ENCODE measurements at regions not wholly inside any gene's neighbourhood (a gene's known extent, or its start where the extent isn't known, plus 50 kb on each side); places are given as distances from the start of the nearest gene placed in this dataset.

DNA sequence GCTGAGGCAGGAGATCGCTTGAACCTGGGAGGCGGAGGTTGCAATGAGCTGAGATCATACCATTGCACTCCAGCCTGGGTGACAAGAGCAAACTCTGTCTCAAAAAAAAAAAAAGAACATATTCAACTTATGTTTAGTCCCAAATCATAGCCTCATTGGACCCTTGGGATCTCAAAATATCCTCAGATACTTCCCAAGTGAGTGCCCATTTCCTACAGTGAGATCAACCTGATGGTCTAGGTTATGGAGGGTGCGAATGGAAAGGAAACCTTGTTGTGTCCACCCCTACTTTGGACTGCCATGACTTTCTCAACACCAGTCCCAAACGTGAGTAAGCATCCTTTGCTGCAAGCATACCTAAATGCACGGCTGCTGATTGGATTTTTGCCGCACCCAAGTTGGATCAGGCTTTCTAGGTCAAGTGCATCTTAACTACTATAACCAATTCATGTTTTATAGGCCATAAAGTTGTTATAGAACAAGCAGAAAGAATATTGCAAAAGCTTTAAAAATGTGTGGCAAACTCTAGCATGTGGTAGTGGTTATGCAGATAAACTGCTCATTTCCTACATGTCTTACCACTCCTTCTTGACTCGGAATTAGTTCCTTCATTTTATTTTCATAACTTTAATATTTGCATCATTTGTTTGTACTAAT lies 131.2 kb downstream of the PLEKHG1 start:
- peaks cover 70% of the 10 kb centered on the region; the same call in 1 of the 2 replicates for H3K79me2 ChIP-seq (ENCODE audit: insufficient read depth, low read length)
- H3K9me3 ChIP-seq (ENCODE audit: insufficient read depth, low read depth, low read length): no peaks in the 10 kb centered on the region
- H3K9ac ChIP-seq (ENCODE audit: low read depth, low read length, poor library complexity, severe bottlenecking): no peak overlapping the region
- H3F3A ChIP-seq (ENCODE audit: low read depth): no peaks in the 10 kb centered on the region; the same call in 1 of the 2 replicates
- no peaks in the 10 kb centered on the region for H3K9me2 ChIP-seq (replicated peaks; ENCODE audit: low read depth, low read length)
- peaks cover 20% of the 10 kb centered on the region for H4K20me1 ChIP-seq (ENCODE audit: insufficient read depth, low read length, poor library complexity, severe bottlenecking)
- no peaks in the 10 kb centered on the region for H3K27me3 ChIP-seq (ENCODE audit: insufficient read depth, low read length, poor library complexity, severe bottlenecking)
- peaks cover 32% of the 10 kb centered on the region; the same call in 1 of the 2 replicates for H3K36me3 ChIP-seq (ENCODE audit: insufficient read depth, low read length)
- H3K4me3 ChIP-seq (ENCODE audit: low read length, poor library complexity, severe bottlenecking): no peak overlapping the region
- H2AFZ ChIP-seq (ENCODE audit: low read length): no peak overlapping the region
- peaks cover 23% of the 10 kb centered on the region for H3K4me1 ChIP-seq (ENCODE audit: insufficient read depth, low read length, poor library complexity, severe bottlenecking)
- TF ChIP-seq EZH2phosphoT487 (IDR thresholded peaks at IDR 0.05; ENCODE audit: borderline replicate concordance): no peak
- TF ChIP-seq, protein P1, sequence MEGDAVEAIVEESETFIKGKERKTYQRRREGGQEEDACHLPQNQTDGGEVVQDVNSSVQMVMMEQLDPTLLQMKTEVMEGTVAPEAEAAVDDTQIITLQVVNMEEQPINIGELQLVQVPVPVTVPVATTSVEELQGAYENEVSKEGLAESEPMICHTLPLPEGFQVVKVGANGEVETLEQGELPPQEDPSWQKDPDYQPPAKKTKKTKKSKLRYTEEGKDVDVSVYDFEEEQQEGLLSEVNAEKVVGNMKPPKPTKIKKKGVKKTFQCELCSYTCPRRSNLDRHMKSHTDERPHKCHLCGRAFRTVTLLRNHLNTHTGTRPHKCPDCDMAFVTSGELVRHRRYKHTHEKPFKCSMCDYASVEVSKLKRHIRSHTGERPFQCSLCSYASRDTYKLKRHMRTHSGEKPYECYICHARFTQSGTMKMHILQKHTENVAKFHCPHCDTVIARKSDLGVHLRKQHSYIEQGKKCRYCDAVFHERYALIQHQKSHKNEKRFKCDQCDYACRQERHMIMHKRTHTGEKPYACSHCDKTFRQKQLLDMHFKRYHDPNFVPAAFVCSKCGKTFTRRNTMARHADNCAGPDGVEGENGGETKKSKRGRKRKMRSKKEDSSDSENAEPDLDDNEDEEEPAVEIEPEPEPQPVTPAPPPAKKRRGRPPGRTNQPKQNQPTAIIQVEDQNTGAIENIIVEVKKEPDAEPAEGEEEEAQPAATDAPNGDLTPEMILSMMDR (conservative IDR thresholded peaks at IDR 0.05; ENCODE audit: low read length): no peak
- no peak overlapping the region for H3K4me2 ChIP-seq (ENCODE audit: low read depth, low read length, poor library complexity, severe bottlenecking)

DNA sequence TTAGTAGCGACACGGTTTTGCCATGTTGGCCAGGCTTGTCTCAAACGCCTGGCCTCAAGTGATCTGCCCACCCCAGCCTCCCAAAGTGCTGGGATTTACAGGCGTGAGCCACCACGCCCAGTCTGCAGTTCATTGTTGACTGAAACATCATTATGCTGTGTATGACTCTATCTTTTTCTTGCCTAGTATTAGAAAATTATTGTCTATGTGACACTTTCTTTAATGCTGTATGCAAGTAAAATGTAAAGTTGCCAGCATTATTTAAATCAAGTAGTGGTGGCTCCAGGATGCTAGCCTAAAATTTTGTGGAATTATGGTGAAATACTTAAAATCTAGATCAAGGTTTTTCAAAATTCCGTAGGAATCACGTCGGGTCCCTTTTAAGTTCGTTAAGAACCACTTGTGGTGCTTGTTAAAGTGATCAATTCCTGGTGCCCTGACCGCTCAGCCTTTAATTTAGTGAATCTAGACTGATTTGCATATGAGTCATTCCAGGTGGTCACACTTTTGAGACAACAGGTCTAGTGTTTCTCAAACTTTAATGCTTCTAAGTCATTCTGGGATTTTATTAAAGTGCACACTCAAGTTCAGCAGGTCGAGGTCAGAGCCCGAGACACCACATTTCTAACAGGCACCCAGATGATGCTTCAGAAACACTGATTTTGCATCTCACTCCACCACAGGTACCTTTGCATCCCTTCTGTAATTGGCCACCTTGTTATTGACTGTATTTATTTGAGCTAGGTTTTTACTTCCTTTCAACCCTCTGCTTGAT lies 132.6 kb upstream of the MTHFD1L start:
- H3K4me3 ChIP-seq (ENCODE audit: low read length, poor library complexity, severe bottlenecking): no peak overlapping the region
- H3K36me3 ChIP-seq (ENCODE audit: insufficient read depth, low read length): peaks cover 40% of the 10 kb centered on the region; the same call in 1 of the 2 replicates
- peaks cover 72% of the 10 kb centered on the region for H3K79me2 ChIP-seq (ENCODE audit: insufficient read depth, low read length)
- peaks cover 23% of the 10 kb centered on the region for H3K4me1 ChIP-seq (ENCODE audit: insufficient read depth, low read length, poor library complexity, severe bottlenecking)
- no peak overlapping the region for H2AFZ ChIP-seq (ENCODE audit: low read length)
- no peaks in the 10 kb centered on the region for H3K27me3 ChIP-seq (ENCODE audit: insufficient read depth, low read length, poor library complexity, severe bottlenecking)
- TF ChIP-seq, protein P1 (conservative IDR thresholded peaks at IDR 0.05; ENCODE audit: low read length): no peak
- no peak for TF ChIP-seq EZH2phosphoT487 (IDR thresholded peaks at IDR 0.05; ENCODE audit: borderline replicate concordance)
- H4K20me1 ChIP-seq (ENCODE audit: insufficient read depth, low read length, poor library complexity, severe bottlenecking): peaks cover 15% of the 10 kb centered on the region
- no peak overlapping the region for H3K9ac ChIP-seq (ENCODE audit: low read depth, low read length, poor library complexity, severe bottlenecking)
- no peak overlapping the region for H3K4me2 ChIP-seq (ENCODE audit: low read depth, low read length, poor library complexity, severe bottlenecking)
- H3K9me2 ChIP-seq (replicated peaks; ENCODE audit: low read depth, low read length): no peaks in the 10 kb centered on the region
- H3K9me3 ChIP-seq (ENCODE audit: insufficient read depth, low read depth, low read length): no peaks in the 10 kb centered on the region
- H3F3A ChIP-seq (ENCODE audit: low read depth): no peaks in the 10 kb centered on the region; the same call in 1 of the 2 replicates

- no peaks in the 10 kb centered on the region; the same call in 1 of the 2 replicates for H3F3A ChIP-seq (ENCODE audit: low read depth)
- no peak overlapping the region for H2AFZ ChIP-seq (ENCODE audit: low read length)
- peaks cover 80% of the 10 kb centered on the region for H3K79me2 ChIP-seq (ENCODE audit: insufficient read depth, low read length)
- no peak overlapping the region for H3K9ac ChIP-seq (ENCODE audit: low read depth, low read length, poor library complexity, severe bottlenecking)
- no peaks in the 10 kb centered on the region for H3K9me3 ChIP-seq (ENCODE audit: insufficient read depth, low read depth, low read length)
- H3K9me2 ChIP-seq (replicated peaks; ENCODE audit: low read depth, low read length): no peaks in the 10 kb centered on the region
- H3K4me1 ChIP-seq (ENCODE audit: insufficient read depth, low read length, poor library complexity, severe bottlenecking): peaks cover 23% of the 10 kb centered on the region
- no peak overlapping the region for H3K4me2 ChIP-seq (ENCODE audit: low read depth, low read length, poor library complexity, severe bottlenecking)
- H3K4me3 ChIP-seq (ENCODE audit: low read length, poor library complexity, severe bottlenecking): no peak overlapping the region
- peaks cover 43% of the 10 kb centered on the region; the same call in 1 of the 2 replicates for H3K36me3 ChIP-seq (ENCODE audit: insufficient read depth, low read length)
- H3K27me3 ChIP-seq (ENCODE audit: insufficient read depth, low read length, poor library complexity, severe bottlenecking): no peaks in the 10 kb centered on the region
- H4K20me1 ChIP-seq (ENCODE audit: insufficient read depth, low read length, poor library complexity, severe bottlenecking): peaks cover 11% of the 10 kb centered on the region
- TF ChIP-seq, protein P1 (conservative IDR thresholded peaks at IDR 0.05; ENCODE audit: low read length): no peak
- TF ChIP-seq EZH2phosphoT487 (IDR thresholded peaks at IDR 0.05; ENCODE audit: borderline replicate concordance): no peak
Measured at GRCh38 chr6:150733726-150734125, 131.8 kb upstream of the MTHFD1L start.

All from Loucy (cell line).